ENCODE measurements at regions not wholly inside any gene's neighbourhood (a gene's known extent, or its start where the extent isn't known, plus 50 kb on each side); places are given as distances from the start of the nearest gene placed in this dataset.

- no TSS peak for BruUV-seq (replicated peaks)
- H2AFZ ChIP-seq (ENCODE audit: low read depth, low read length): no peak overlapping the region
- DNase-seq (ENCODE audit: low read depth, low spot score): no peak
- H3K4me1 ChIP-seq (ENCODE audit: control insufficient read depth, extremely low read depth, insufficient read depth, low read length): peaks cover 27% of the 10 kb centered on the region
- H3K9me1 ChIP-seq (replicated peaks; ENCODE audit: control insufficient read depth, extremely low read depth, insufficient read depth, low read length): no peaks in the 10 kb centered on the region
- no peak overlapping the region for H3K4me3 ChIP-seq (replicated peaks in 1 of 3; ENCODE audit: insufficient read depth in 1 of 3, low read depth in 1 of 3, low read length in 3 of 3)
- H4K20me1 ChIP-seq (replicated peaks; ENCODE audit: control insufficient read depth, extremely low read depth, insufficient read depth, low read length): no peaks in the 10 kb centered on the region
- CTCF ChIA-PET: interaction anchor here (1.5 kb wide), 1 partner anchor 190 kb away, joined by 3 read pairs; no protein-coding TSS in a partner anchor
- no peak overlapping the region for H3K4me2 ChIP-seq (ENCODE audit: insufficient read depth, low read length)
- intact Hi-C loops (cut with micrococcal nuclease) (loop anchor here (10.0 kb wide), 3 partner anchors 162 to 442 kb away; no protein-coding TSS in a partner anchor), dilution Hi-C loops (cut with MboI; ENCODE audit: extremely low pct_ligation_motif_present, low sequenced_read_pairs) (no loop called here)
- no peak overlapping the region for H3K27ac ChIP-seq (ENCODE audit: insufficient read depth, low read depth, low read length)
- no peaks in the 10 kb centered on the region for H3K79me2 ChIP-seq (ENCODE audit: control insufficient read depth, insufficient read depth, low read length)
- no peaks in the 10 kb centered on the region for H3K36me3 ChIP-seq (ENCODE audit: control insufficient read depth in 2 of 2, extremely low read depth in 1 of 2, insufficient read depth in 2 of 2, low read length in 2 of 2)
- FAIRE-seq: no peak
- H3K9ac ChIP-seq (replicated peaks; ENCODE audit: extremely low read depth, insufficient read depth, low read length): no peak overlapping the region
- POLR2A ChIA-PET: interaction anchor here (0.7 kb wide), 1 partner anchor 10 kb away, joined by 3 read pairs; no protein-coding TSS in a partner anchor
- TF ChIP-seq POLR2AphosphoS5 (IDR thresholded peaks at IDR 0.05; ENCODE audit: insufficient read depth, low read depth, low read length) (no peak), POLR2A (IDR thresholded peaks at IDR 0.05; ENCODE audit: low read depth, low read length) (no peak)
- no peaks in the 10 kb centered on the region for H3K27me3 ChIP-seq (ENCODE audit: control insufficient read depth in 2 of 2, insufficient read depth in 2 of 2, low read length in 2 of 2)
- H3K9me3 ChIP-seq (replicated peaks; ENCODE audit: control insufficient read depth, insufficient read depth, low read length): no peaks in the 10 kb centered on the region
Measured at GRCh38 chr12:31872831-31873604, 86.2 kb upstream of the RESF1 start.

- POLR2A ChIA-PET: no interaction called here
Measured at GRCh38 chr12:31869972-31870371, 89.2 kb upstream of the RESF1 start.

More at GRCh38 chr12:31869972-31870371, 89.2 kb upstream of the RESF1 start:
- no TSS peak for BruUV-seq (replicated peaks)
- intact Hi-C loops (cut with micrococcal nuclease): loop anchor here (10.0 kb wide), 3 partner anchors 165 to 445 kb away; no protein-coding TSS in a partner anchor
- no peak overlapping the region for H3K4me2 ChIP-seq (ENCODE audit: insufficient read depth, low read length)
- no peaks in the 10 kb centered on the region for H3K79me2 ChIP-seq (ENCODE audit: control insufficient read depth, insufficient read depth, low read length)
- CTCF ChIA-PET: no interaction called here
- FAIRE-seq (no peak), DNase-seq (ENCODE audit: low read depth, low spot score) (no peak)
- no peak overlapping the region for H3K4me3 ChIP-seq (replicated peaks in 1 of 3; ENCODE audit: insufficient read depth in 1 of 3, low read depth in 1 of 3, low read length in 3 of 3)
- H3K4me1 ChIP-seq (ENCODE audit: control insufficient read depth, extremely low read depth, insufficient read depth, low read length): peaks cover 7% of the 10 kb centered on the region
- no peaks in the 10 kb centered on the region for H4K20me1 ChIP-seq (replicated peaks; ENCODE audit: control insufficient read depth, extremely low read depth, insufficient read depth, low read length)
- H3K9ac ChIP-seq (replicated peaks; ENCODE audit: extremely low read depth, insufficient read depth, low read length): no peak overlapping the region
- no peaks in the 10 kb centered on the region for H3K9me3 ChIP-seq (replicated peaks; ENCODE audit: control insufficient read depth, insufficient read depth, low read length)
- TF ChIP-seq JUN (IDR thresholded peaks at IDR 0.05; ENCODE audit: borderline replicate concordance, insufficient read depth, insufficient read length, low read depth) (no peak), POLR2A (IDR thresholded peaks at IDR 0.05; ENCODE audit: low read depth, low read length) (no peak), CTCF (IDR thresholded peaks at IDR 0.05; ENCODE audit: extremely low read depth in 1 of 2, insufficient read depth in 1 of 2, low read depth in 1 of 2, low read length in 2 of 2) (no peak), FOS (IDR thresholded peaks at IDR 0.05; ENCODE audit: borderline replicate concordance, insufficient read depth, low read length) (no peak), MYC (IDR thresholded peaks at IDR 0.05; ENCODE audit: low read depth, low read length) (no peak), POLR2AphosphoS5 (IDR thresholded peaks at IDR 0.05; ENCODE audit: insufficient read depth, low read depth, low read length) (no peak), EZH2 (IDR thresholded peaks at IDR 0.05; ENCODE audit: borderline replicate concordance, low read depth, low read length, severe bottlenecking) (no peak), MAX (IDR thresholded peaks at IDR 0.05; ENCODE audit: insufficient read depth, insufficient read length) (no peak), GATA2 (IDR thresholded peaks at IDR 0.05; ENCODE audit: insufficient read depth, insufficient read length, low read depth, low read length) (no peak)
- no peak overlapping the region for H3K27ac ChIP-seq (ENCODE audit: insufficient read depth, low read depth, low read length)
- H3K27me3 ChIP-seq (ENCODE audit: control insufficient read depth in 2 of 2, insufficient read depth in 2 of 2, low read length in 2 of 2): no peaks in the 10 kb centered on the region
- H2AFZ ChIP-seq (ENCODE audit: low read depth, low read length): no peak overlapping the region
- H3K36me3 ChIP-seq (ENCODE audit: control insufficient read depth in 2 of 2, extremely low read depth in 1 of 2, insufficient read depth in 2 of 2, low read length in 2 of 2): no peaks in the 10 kb centered on the region
- dilution Hi-C loops (cut with MboI; ENCODE audit: extremely low pct_ligation_motif_present, low sequenced_read_pairs): no loop called here
- no peaks in the 10 kb centered on the region for H3K9me1 ChIP-seq (replicated peaks; ENCODE audit: control insufficient read depth, extremely low read depth, insufficient read depth, low read length)

Data from endothelial cell of umbilical vein (primary cell).